Stimulated activated naive CD8-positive, alpha-beta T cell treated with anti-CD3 and anti-CD28 coated beads, Interleukin-15, Interleukin-2, amounts not matched to agents 100 U/mL and 50 U/mL, for 24 hours (primary cell): ENCODE measurements at regions not wholly inside any gene's neighbourhood (a gene's known extent, or its start where the extent isn't known, plus 50 kb on each side); places are given as distances from the start of the nearest gene placed in this dataset.

Experiments used
- ATAC-seq: fragments of 150-1000 bp; cut with Tn5 transposase; one replicate; pipeline ENCODE4 v1.10.0; 2021
- DNase-seq: peaks from one replicate; pipeline ENCODE4 v3.0.0; 2021

DNA sequence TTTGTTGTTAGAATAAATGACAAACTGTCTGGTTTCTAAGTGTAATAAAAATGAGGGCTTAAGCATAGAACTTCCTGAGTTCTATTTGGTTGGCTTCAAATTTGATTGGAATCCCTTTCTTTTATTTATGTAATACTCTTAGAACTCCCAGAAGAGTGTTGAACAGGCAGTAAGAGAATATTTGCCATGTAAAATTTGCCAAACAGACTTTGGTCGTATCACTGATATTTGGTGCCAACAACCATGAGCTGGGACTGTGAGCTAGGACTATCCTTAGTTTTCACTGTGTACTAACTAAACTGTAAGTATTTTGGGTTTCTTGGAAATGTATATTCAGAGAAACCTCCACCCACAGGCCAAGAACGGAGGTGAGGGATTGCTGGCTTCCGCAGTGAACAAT, 971.2 kb upstream of the SOX9 start:
- DNase-seq (no peak), ATAC-seq (no peak)

DNA sequence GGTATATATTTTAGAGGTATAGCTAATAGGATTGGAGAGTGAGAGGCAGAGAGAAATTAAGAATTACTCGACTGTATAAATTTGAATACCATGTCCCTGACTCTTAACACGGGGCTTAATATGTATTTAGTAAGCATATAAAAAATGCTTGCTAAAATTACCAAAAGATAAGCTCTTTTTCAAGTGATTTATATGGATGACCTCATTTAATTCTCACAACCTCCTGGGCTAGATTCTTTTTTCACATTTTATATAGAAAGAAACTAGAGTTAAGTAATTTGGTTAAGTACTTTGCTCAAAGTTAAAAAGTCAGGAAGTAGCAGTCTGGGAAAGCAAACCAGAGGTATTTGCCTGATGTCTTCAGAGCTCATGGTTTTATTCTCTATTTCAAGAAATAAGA, 963.5 kb upstream of the SOX9 start:
- ATAC-seq (no peak), DNase-seq (no peak)

DNA sequence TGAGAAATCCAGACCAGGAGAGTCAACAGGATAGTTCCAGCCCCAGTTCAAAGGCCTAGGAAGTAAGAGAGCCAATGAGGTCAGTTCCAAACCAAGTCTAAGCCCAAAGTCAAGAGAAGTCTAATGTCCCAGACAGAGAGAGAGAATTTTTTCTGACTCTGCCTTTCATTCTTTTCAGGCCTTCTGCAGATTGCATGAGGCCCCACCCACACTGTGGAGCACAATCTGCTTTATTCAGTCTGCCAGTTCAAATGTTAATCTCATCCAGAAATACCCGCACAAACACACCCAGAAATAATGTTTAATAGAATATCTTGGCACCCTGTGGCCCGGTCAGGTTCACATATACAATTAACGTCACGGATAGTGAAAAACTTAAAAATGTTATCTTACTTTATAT, 962.4 kb upstream of the SOX9 start:
- no peak for ATAC-seq
- no peak for DNase-seq

GRCh38 chr17:71163121-71163812, 957.6 kb upstream of the SOX9 start:
- DNase-seq = no peak
- ATAC-seq = no peak

DNA sequence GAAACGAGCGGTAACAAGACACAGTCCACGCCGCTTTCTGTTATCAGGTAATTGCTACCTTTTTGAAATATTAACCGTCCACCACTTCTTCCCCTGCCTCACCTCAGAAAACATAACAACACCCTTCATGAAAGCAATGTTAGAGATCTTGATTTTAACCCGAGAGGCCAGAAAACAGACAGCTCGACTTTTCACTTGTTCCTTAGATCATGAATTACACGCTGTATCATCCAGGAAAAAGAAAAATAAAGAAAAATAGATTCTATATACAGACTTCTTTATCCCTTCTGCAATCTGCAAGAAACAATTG, 957.1 kb upstream of the SOX9 start:
- ATAC-seq (no peak), DNase-seq (no peak)

- no peak for ATAC-seq
- no peak for DNase-seq
Observed at GRCh38 chr17:71164561-71164960, 956.3 kb upstream of the SOX9 start.

DNA sequence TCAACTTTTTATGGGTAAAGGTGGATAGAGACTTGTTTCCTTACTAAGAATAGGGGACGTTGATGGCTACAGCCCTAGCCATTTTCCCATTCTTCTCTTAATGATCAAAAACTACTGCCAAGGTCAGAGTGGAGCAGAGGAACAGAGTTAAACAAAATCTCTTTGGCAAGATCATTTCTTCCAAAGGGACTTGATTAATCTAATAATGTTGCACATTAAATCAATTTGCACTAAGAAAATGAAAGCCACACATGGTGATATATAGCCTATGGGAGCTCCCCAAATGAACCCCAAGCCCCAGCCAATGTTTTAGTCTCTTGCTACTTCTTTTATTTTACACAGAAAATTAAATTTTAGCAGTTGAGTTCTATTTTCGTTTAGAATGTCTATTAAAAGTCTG, 954.5 kb upstream of the SOX9 start:
- ATAC-seq (no peak), DNase-seq (no peak)

- no peak for DNase-seq
- ATAC-seq = no peak
Observed at GRCh38 chr17:71168053-71168741, 952.6 kb upstream of the SOX9 start.

- no peak for ATAC-seq
- no peak for DNase-seq
Observed at GRCh38 chr17:71170070-71170469, 950.8 kb upstream of the SOX9 start.

DNA sequence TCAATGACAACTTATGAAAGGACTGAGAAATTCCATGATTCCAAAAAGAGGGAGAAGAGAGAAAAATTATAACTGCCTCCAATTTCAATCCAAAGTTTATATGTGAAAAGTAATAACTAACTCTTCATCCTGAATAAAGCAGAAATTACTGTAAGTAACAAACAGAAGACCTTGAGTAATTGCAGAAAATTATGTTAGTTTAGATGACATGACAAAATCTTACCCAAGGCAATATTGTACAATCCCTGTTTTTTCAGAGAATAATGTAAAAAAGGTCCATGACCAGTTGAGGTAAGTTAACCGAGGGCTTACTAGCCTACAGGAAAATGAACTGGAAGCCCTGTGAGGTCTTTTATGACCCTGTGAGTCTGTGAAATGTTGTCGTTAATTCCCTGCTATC, 949.5 kb upstream of the SOX9 start:
- no peak for DNase-seq
- ATAC-seq = no peak

GRCh38 chr17:71173991-71174390, 946.8 kb upstream of the SOX9 start:
- DNase-seq = no peak
- no peak for ATAC-seq

- ATAC-seq (no peak), DNase-seq (no peak)
Observed at GRCh38 chr17:71176331-71176730, 944.5 kb upstream of the SOX9 start.

DNA sequence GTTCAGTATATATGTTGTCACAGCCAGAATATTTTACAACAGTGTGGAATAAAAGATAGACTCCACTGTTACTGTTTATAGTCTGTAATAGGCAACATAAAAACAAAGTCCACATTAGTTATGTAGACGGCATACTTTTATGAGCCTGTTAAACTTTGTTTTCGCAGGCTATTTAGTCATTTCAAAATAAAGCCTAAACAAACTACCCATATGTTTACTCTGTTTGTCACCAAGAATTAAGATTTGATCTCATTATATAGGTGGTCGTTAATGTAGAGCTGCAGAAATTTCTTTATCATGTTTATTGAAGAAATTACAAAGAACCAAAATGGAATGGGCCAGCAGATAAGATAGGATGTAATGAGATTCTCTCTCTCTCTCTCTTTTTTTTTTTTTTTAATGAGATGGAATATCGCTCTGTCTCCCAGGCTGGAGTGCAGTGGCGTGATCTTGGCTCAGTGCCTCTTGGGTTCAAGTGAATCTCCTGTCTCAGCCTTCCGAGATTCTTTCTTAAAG, 943.8 kb upstream of the SOX9 start:
- no peak for ATAC-seq

DNA sequence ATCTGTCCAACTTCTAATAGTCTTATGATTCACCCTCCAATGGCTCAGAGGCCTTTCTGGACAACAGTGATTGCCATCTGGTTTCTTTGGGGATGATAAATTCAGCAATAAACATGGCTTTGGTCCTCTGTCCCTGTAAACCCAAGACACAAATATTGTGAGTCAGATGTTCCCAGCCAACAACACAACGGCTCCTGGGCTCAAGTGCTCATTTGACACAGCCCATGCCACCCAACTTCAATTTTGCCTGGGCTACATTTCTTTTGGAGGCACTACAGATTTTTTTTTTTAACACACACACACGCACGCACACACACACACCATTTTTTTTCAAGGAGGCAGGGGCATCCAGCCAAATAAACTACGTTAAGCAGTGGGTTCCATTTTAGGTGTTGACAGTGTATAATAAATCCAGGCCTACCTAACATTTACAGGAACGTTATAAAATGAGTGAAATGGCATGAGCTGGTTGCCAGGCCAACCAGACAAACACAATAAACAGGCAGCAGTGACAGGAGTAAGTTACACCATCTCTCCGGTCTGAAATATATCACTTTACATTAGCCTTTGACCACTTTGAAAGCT, 939.9 kb upstream of the SOX9 start:
- DNase-seq (no peak), ATAC-seq (no peak)

More for the DNA sequence above, 943.8 kb upstream of the SOX9 start:
- no peak for DNase-seq

GRCh38 chr17:71183066-71183660, 937.7 kb upstream of the SOX9 start:
- ATAC-seq (no peak), DNase-seq (no peak)

DNA sequence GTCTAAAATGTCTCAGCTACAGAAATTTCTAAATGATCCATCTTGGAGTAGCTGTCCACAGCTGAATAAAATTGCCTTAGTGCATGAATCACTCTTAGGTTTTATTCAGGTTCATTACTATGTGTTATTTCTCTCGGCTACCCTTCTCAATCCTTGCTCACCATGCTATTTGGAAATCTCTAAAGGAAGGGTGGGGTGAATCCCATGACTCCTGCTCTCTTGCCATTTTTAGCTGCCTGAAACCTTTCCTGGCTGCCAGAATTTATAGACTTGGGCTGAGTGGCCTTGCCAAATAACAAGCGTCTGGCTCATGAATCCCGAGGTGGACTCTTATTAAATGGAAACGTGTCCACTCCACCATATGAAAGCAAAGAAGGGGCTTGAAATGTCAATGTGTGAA, 936.1 kb upstream of the SOX9 start:
- ATAC-seq = no peak
- DNase-seq = no peak

DNA sequence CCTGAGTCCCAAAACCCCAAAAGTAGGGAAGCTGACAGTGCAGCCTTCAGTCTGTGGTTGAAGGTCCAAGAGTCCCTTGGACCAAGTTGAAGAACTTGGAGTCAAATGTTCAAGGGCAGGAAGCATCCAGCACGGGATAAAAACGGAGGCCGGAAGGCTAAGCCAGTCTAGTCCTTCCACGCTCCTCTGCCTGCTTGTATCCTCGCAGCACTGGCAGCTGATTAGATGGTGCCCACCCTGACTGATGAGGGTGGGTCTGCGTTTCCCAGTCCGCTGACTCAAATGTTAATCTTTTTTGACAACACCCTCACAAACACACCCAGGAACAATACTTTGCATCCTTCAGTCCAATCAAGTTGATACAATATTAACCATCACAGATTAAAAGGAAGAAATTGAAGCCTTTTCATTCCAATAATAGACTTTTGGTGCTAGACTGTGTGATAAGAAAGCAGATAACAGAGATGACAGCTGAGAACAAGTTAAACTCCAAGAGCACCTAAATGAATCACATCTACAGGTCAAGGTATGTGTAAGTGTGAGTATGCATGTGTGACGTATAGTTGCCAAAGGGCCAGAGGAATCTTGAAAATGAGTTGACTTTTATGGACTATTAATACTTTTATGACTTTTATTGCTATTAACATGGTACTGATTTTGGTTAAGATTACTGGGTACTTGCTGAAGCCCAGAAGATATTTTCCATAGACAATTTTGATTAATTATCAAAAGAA, 933.5 kb upstream of the SOX9 start:
- DNase-seq = no peak
- ATAC-seq = no peak

DNA sequence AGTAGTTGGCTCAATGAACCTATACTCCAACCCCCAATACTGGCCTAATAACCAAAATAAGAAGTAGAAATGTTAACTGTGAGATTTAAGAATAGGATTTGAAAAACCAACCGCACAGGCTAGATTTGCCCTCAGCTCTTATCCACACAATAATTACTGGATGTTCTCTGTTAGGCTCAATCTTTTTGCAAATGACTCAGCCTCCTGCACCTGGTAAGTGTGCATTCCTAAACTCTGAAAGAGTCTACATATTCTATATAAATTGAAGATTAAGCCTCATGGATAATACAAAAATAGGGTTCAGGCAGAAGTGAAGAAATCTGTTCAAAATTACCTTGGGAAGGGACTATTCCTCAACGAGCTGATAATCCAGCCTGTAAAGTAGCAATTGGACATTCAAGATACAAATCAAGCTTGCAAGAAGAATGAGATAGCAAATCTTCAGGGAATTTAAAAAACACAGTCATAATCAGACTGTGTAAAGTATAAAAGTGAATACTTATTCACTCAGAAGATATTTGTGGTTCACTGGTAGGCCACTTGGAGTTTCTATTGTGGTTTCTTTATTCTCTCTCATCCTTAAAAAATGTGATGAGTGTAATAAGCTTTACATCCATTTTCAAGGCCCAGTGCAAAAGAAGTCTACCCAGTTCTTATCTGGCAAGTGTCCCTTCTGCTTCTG, 931.9 kb upstream of the SOX9 start:
- DNase-seq (no peak), ATAC-seq (no peak)

- no peak for DNase-seq
- no peak for ATAC-seq
Observed at GRCh38 chr17:71189493-71189831, 931.4 kb upstream of the SOX9 start.

DNA sequence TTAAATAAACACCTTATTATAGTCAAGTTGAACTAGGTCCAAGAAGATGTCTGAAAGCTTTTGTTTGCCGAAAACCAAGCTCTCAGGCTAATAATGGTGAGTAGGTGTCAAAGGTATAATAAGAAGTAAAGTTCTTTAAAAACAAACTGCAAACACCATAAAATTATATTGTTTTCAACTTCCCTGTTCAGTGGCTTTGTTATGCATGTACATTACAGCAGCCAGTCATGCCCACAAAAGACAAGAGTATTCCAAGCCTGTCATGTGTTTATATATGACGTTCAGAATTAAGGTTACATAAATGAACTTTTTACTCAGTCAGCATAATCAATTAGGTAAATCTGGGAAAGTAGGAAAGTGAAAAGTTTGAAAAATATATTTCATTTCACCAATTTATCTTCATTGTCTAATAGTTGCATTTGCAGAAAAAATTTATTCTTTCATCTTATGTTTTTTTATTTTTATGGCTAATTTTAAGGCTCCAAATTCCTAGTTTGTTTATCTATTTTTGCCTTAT, 928.7 kb upstream of the SOX9 start:
- DNase-seq = no peak
- ATAC-seq = no peak

- no peak for ATAC-seq
- no peak for DNase-seq
Observed at GRCh38 chr17:71192848-71193247, 928.0 kb upstream of the SOX9 start.

DNA sequence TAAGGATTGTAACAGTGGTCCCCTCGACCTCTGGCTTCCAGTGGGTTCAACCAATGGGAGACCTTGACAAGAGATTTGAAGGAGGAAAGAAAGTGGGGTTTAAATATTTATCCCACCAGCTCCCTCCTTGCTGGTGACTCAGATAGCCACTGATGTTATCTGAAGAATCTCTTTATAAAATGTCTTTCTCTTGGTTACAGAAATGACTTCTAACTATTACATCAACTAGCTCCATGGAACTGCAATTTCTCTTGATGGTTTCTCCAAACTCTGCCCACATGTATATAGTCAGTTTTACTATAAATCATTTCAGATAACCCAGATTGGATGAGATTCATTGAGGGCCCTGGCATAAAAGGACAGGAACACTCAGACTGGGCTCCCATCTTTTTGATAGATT, 920.2 kb upstream of the SOX9 start:
- no peak for ATAC-seq

More for the DNA sequence above, 920.2 kb upstream of the SOX9 start:
- DNase-seq = no peak
